ENCODE measurements at regions not wholly inside any gene's neighbourhood (a gene's known extent, or its start where the extent isn't known, plus 50 kb on each side); places are given as distances from the start of the nearest gene placed in this dataset.

GRCh38 chr12:62123721-62124203 lies 136.4 kb upstream of the USP15 start:
- Histone ChIP-seq H4K20me1 (ENCODE audit: low read depth, low read length) (no peaks in the 10 kb centered on the region), H3K27me3 (ENCODE audit: low read length) (no peaks in the 10 kb centered on the region), H3K9me2 (replicated peaks; ENCODE audit: insufficient read depth, low read length) (no peaks in the 10 kb centered on the region), H3K27ac (ENCODE audit: low read depth, low read length) (no peak overlapping the region), H3K9me3 (ENCODE audit: insufficient read depth, low read length) (no peaks in the 10 kb centered on the region), H3F3A (ENCODE audit: insufficient read depth) (no peaks in the 10 kb centered on the region), H3K79me2 (ENCODE audit: insufficient read depth, low read length) (no peaks in the 10 kb centered on the region), H2AFZ (ENCODE audit: low read depth, low read length, severe bottlenecking) (no peak overlapping the region), H3K4me3 (ENCODE audit: insufficient read depth, low read length, poor library complexity, severe bottlenecking) (no peak overlapping the region), H3K9ac (ENCODE audit: low read length) (no peak overlapping the region), H3K36me3 (ENCODE audit: low read length) (no peaks in the 10 kb centered on the region), H3K4me2 (ENCODE audit: low read depth, low read length, poor library complexity, severe bottlenecking) (no peak overlapping the region)
- TF ChIP-seq EZH2phosphoT487 (conservative IDR thresholded peaks at IDR 0.05; ENCODE audit: low read length) = no peak
- TF ChIP-seq CTCF (IDR thresholded peaks at IDR 0.05; ENCODE audit: insufficient read depth, low read length, poor library complexity, severe bottlenecking) = peak; percentile 69

GRCh38 chr12:62127516-62127915 lies 132.7 kb upstream of the USP15 start:
- Histone ChIP-seq H3K27ac (ENCODE audit: low read depth, low read length) (no peak overlapping the region), H3K79me2 (ENCODE audit: insufficient read depth, low read length) (no peaks in the 10 kb centered on the region), H3K4me3 (ENCODE audit: insufficient read depth, low read length, poor library complexity, severe bottlenecking) (no peak overlapping the region), H3K9me3 (ENCODE audit: insufficient read depth, low read length) (no peaks in the 10 kb centered on the region), H3K36me3 (ENCODE audit: low read length) (no peaks in the 10 kb centered on the region), H3K4me2 (ENCODE audit: low read depth, low read length, poor library complexity, severe bottlenecking) (no peak overlapping the region), H4K20me1 (ENCODE audit: low read depth, low read length) (no peaks in the 10 kb centered on the region), H3F3A (ENCODE audit: insufficient read depth) (no peaks in the 10 kb centered on the region), H2AFZ (ENCODE audit: low read depth, low read length, severe bottlenecking) (no peak overlapping the region), H3K9ac (ENCODE audit: low read length) (no peak overlapping the region), H3K27me3 (ENCODE audit: low read length) (no peaks in the 10 kb centered on the region), H3K9me2 (replicated peaks; ENCODE audit: insufficient read depth, low read length) (no peaks in the 10 kb centered on the region)
- TF ChIP-seq EZH2phosphoT487 (conservative IDR thresholded peaks at IDR 0.05; ENCODE audit: low read length) (no peak), CTCF (IDR thresholded peaks at IDR 0.05; ENCODE audit: insufficient read depth, low read length, poor library complexity, severe bottlenecking) (no peak)

GRCh38 chr12:62128175-62128975 lies 131.8 kb upstream of the USP15 start:
- no peak for TF ChIP-seq CTCF (IDR thresholded peaks at IDR 0.05; ENCODE audit: insufficient read depth, low read length, poor library complexity, severe bottlenecking)
- TF ChIP-seq EZH2phosphoT487 (conservative IDR thresholded peaks at IDR 0.05; ENCODE audit: low read length) = no peak
- no peaks in the 10 kb centered on the region for H3K9me3 ChIP-seq (ENCODE audit: insufficient read depth, low read length)

More at GRCh38 chr12:62128175-62128975, 131.8 kb upstream of the USP15 start:
- Histone ChIP-seq H3K4me3 (ENCODE audit: insufficient read depth, low read length, poor library complexity, severe bottlenecking) (no peak overlapping the region), H3K9ac (ENCODE audit: low read length) (no peak overlapping the region), H3K4me2 (ENCODE audit: low read depth, low read length, poor library complexity, severe bottlenecking) (no peak overlapping the region), H2AFZ (ENCODE audit: low read depth, low read length, severe bottlenecking) (no peak overlapping the region), H3K36me3 (ENCODE audit: low read length) (no peaks in the 10 kb centered on the region), H3K79me2 (ENCODE audit: insufficient read depth, low read length) (no peaks in the 10 kb centered on the region), H3F3A (ENCODE audit: insufficient read depth) (no peaks in the 10 kb centered on the region), H4K20me1 (ENCODE audit: low read depth, low read length) (no peaks in the 10 kb centered on the region), H3K27ac (ENCODE audit: low read depth, low read length) (no peak overlapping the region), H3K9me2 (replicated peaks; ENCODE audit: insufficient read depth, low read length) (no peaks in the 10 kb centered on the region), H3K27me3 (ENCODE audit: low read length) (no peaks in the 10 kb centered on the region)
